Heart left ventricle (tissue), 13 donors: ENCODE measurements at regions not wholly inside any gene's neighbourhood (a gene's known extent, or its start where the extent isn't known, plus 50 kb on each side); places are given as distances from the start of the nearest gene placed in this dataset.

Source experiments
- CTCF ChIP-seq, 12 donors: fragments of 200-600 bp; sonication (generic) in 4 of 12; IDR thresholded peaks; one replicate each; pipeline versions ENCODE4 v1.5.0 to v1.8.0; 2018 to 2022; ENCODE audit warnings: antibody characterized with exemption in 12 of 12, mild to moderate bottlenecking in 5 of 12
- POLR2A ChIP-seq, 2 donors: fragments of 450-650 bp; IDR thresholded peaks; one replicate each; pipeline ENCODE4 v1.6.1; 2017; ENCODE audit warnings: antibody characterized with exemption in 2 of 2, mild to moderate bottlenecking in 2 of 2, moderate library complexity in 2 of 2
- donor health status: ischemic (EF 13 %, LVEDD 7.1; RV severe dilation, severe dysfunction).
- donor health status: DM: no; HTN: yes; CAD: no.
- donor health status: DM: no; HTN: no; CAD: no.
- donor health status: ischemic (EF 25% LVEDD 6.9; RV normal size, moderate dysfunction).
- donor health status: ischemic (EF 25% LVEDD 5.7; RV mildly dilated, moderate dysfunction).
- donor health status: ischemic (EF 35%, LVEDD 5.7; RV mildly dilated, moderate dysfunction).
- donor health status: nonischemic (EF 11% LVEDD 7.7; RV severe dilation, severe dysfunction).
- donor health status: DM: yes; HTN: yes; CAD: no.
- donor health status: PGD.
- donor health status: ischemic (EF 29% LVEDD 5.4; RV normal size, mild dysfunction).
- donor health status: nonischemic (EF 23%, LVEDD 6.1; RV moderate dilation, normal function).

GRCh38 chr4:159410891-159411290 is 308.0 kb downstream of the RAPGEF2 start:
- TF ChIP-seq POLR2A (IDR thresholded peaks at IDR 0.05) (no peak), CTCF (IDR thresholded peaks at IDR 0.05) (no peak)
